LNCAP (cell line): ENCODE measurements at regions not wholly inside any gene's neighbourhood (a gene's known extent, or its start where the extent isn't known, plus 50 kb on each side); places are given as distances from the start of the nearest gene placed in this dataset.

ENCODE experiments used
- CTCF ChIP-seq: fragments of 450-650 bp; IDR thresholded peaks from 2 replicates; pipeline ENCODE4 v1.5.1; 2017; ENCODE audit warnings: mild to moderate bottlenecking

- no peak for TF ChIP-seq CTCF
Observed at GRCh38 chr1:47701741-47702515, 264.1 kb downstream of the FOXD2 start.

GRCh38 chr1:47703156-47703825 is 265.4 kb downstream of the FOXD2 start:
- TF ChIP-seq CTCF = no peak

- TF ChIP-seq CTCF = peak; percentile 30; the same call in 1 of the 2 replicates
Observed at GRCh38 chr1:47703981-47704596, 266.2 kb downstream of the FOXD2 start.

- no peak for TF ChIP-seq CTCF
Observed at GRCh38 chr1:47705517-47706130, 267.8 kb downstream of the FOXD2 start.

GRCh38 chr1:47707503-47707902 is 269.7 kb downstream of the FOXD2 start:
- no peak for TF ChIP-seq CTCF

- TF ChIP-seq CTCF = no peak
Observed at GRCh38 chr1:47708019-47708535, 270.2 kb downstream of the FOXD2 start.

GRCh38 chr1:47708658-47709018 is 270.8 kb downstream of the FOXD2 start:
- no peak for TF ChIP-seq CTCF
